GM12801 (cell line): ENCODE measurements at regions not wholly inside any gene's neighbourhood (a gene's known extent, or its start where the extent isn't known, plus 50 kb on each side); places are given as distances from the start of the nearest gene placed in this dataset.

Experiments
- TF ChIP-seq, protein P1 (sequence below): IDR thresholded peaks from one replicate; pipeline ENCODE4 v1.5.1; 2011; ENCODE audit warnings: control low read depth; ENCODE audit not compliant: insufficient read length; ENCODE audit errors: extremely low read depth

- TF ChIP-seq, protein P1, sequence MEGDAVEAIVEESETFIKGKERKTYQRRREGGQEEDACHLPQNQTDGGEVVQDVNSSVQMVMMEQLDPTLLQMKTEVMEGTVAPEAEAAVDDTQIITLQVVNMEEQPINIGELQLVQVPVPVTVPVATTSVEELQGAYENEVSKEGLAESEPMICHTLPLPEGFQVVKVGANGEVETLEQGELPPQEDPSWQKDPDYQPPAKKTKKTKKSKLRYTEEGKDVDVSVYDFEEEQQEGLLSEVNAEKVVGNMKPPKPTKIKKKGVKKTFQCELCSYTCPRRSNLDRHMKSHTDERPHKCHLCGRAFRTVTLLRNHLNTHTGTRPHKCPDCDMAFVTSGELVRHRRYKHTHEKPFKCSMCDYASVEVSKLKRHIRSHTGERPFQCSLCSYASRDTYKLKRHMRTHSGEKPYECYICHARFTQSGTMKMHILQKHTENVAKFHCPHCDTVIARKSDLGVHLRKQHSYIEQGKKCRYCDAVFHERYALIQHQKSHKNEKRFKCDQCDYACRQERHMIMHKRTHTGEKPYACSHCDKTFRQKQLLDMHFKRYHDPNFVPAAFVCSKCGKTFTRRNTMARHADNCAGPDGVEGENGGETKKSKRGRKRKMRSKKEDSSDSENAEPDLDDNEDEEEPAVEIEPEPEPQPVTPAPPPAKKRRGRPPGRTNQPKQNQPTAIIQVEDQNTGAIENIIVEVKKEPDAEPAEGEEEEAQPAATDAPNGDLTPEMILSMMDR, result no peak
Measured at GRCh38 chr9:135363596-135363995, 116.0 kb upstream of the PPP1R26 start.

DNA sequence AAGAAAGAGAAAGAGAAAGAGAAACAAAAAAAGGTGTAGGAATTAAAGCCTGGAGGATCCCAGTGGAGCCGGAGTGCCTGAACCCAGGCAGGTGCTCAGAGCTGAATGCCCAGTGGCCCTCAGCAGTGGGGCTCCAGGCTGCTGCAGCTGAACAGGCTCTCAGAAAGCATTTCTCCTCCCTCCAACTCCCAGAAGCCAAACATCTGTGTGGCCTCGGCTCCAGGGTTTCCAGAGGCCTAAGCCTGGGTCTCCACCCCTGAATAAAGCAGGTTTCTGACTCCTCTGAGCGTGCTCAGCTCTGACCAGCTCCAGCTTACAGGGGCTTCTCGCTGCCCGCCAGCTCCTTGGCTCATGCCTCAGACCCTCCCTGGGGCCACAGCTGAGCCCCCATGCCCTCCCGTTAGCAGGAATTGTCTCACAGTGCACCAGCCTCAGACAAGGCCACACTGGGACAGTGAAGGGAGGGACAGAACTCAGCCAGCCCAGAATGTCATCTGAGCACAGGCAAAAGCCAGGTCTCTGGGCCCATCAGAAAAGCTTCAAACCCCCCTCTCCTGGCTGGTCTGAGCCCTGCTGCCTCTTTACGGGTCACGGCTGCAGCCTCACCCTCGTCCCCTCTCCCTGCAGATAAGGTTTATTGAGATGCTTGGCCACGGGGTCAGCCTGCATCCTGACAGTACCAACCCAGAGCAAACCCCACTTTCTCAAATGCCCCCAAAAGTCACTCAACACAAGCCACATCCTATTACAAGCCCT, 114.4 kb upstream of the PPP1R26 start:
- TF ChIP-seq, protein P1, result no peak

- TF ChIP-seq, protein P1, result no peak
Measured at GRCh38 chr9:135366104-135366503, 113.5 kb upstream of the PPP1R26 start.

DNA sequence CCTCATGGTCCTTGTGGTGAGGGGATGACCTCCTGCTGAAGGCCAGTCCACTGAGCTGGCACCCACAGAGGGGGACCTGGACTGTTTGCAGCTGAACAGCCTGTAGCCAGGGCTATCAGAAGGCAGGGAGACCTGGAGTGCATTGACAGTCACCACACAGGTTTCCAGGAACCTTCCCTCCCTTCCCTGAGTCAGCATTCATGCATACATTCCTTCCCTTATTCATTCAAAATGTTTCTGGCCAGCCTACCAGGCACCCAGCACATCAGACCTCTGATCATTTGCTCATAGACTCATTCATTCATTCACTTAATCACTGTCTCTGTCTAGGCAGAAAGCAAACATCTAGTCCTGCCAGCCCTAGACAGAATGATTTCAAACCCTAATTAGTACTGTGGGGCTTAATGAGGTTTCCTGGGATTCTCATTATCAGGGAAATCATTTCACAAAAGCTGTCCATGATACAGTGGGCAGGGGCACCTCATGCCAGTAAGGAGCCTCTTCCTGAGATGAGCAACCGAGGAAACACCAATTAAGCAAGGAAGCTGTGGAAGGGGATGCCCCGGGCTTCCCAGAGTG, 110.1 kb upstream of the PPP1R26 start:
- TF ChIP-seq, protein P1, result no peak

- TF ChIP-seq, protein P1, result no peak
Measured at GRCh38 chr9:135370411-135371375, 108.9 kb upstream of the PPP1R26 start.

DNA sequence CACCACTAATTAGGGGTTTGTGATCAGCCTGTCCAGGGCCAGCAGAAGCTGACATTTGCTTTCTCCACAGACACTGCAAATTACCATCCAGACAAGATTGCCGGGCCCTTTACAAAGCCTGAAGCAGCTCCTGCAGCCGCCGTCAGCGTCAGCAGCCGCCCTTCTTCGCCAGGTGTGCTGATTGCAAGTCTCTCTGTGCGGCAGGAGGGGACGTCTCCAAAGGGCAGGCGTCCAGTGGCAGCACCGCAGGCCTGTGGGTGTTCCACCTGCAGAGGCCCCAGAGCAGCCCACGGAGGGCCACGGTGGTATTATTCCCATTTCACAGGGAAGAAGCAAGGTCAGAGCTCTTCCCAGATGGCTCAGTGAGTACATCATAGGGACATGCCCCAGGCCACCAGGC, 108.0 kb upstream of the PPP1R26 start:
- TF ChIP-seq, protein P1, result no peak

DNA sequence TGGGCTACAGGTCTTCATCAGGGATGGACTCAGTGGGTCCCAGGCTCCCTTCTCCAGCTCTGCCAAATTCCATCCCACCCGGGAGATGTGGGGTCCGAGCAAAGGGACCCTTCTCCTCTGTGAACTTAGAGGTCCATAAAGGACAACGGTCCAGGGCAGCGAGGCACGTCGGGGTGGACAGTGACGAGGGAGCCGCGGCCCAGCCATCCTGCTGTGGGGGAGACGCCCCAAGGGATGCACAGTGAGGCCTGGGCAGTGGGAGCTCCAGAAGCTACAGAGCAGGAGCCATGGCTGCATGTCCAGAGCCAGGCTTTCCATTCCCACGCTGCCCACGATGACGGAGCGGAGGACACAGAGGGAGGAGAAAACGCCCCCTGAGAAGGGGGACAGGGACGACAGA, 107.5 kb upstream of the PPP1R26 start:
- TF ChIP-seq, protein P1, result no peak
